Esophagus squamous epithelium (tissue), 5 donors: ENCODE measurements at regions not wholly inside any gene's neighbourhood (a gene's known extent, or its start where the extent isn't known, plus 50 kb on each side); places are given as distances from the start of the nearest gene placed in this dataset.

ENCODE experiments used
- DNase-seq: peaks from one replicate; lab custom pipeline; 2025; lab: John Stamatoyannopoulos, UW
- H3K27ac ChIP-seq, 4 donors: fragments of 200-600 bp; sonication (generic); one replicate each; pipeline ENCODE4 v1.5.1; 2016 to 2019; ENCODE audit warnings: mild to moderate bottlenecking in 1 of 4
- H3K27me3 ChIP-seq, 4 donors: fragments of 200-600 bp; sonication (generic); 1 replicate in 3 of 4; 2 replicates in 1 of 4; pipeline versions ENCODE4 v1.5.1 to v1.6.0; 2017 to 2021; ENCODE audit warnings: antibody characterized with exemption in 1 of 4
- H3K36me3 ChIP-seq, 3 donors: fragments of 200-600 bp; sonication (generic); one replicate each; pipeline ENCODE4 v1.5.1; 2016 to 2019
- H3K4me1 ChIP-seq, 3 donors: fragments of 200-600 bp; sonication (generic); one replicate each; pipeline ENCODE4 v1.5.1; 2017 to 2019
- H3K4me3 ChIP-seq, 4 donors: fragments of 200-600 bp; sonication (generic); 1 replicate in 3 of 4; 2 replicates in 1 of 4; pipeline ENCODE4 v1.5.1; 2016 to 2019; ENCODE audit warnings: mild to moderate bottlenecking in 2 of 4, moderate library complexity in 1 of 4
- H3K9me3 ChIP-seq, 3 donors: fragments of 200-600 bp; sonication (generic); one replicate each; pipeline ENCODE4 v1.5.1; 2016 to 2019
- POLR2A ChIP-seq, 4 donors: fragments of 450-650 bp; IDR thresholded peaks; one replicate each; pipeline ENCODE4 v1.6.1; 2017; ENCODE audit warnings: antibody characterized with exemption in 4 of 4, mild to moderate bottlenecking in 4 of 4, moderate library complexity in 3 of 4
- WGBS, 2 donors: methylation state at CpG; one replicate each; pipeline ENCODE4 v1.1.5; 2018; 5-methylcytosine and 5-hydroxymethylcytosine counted together
- intact Hi-C: fragments of 100-400 bp; cut with DNase I; formaldehyde crosslinking; loops from one replicate; pipeline ENCODE4 v1.15.0; 2022
- TF ChIP-seq, protein P1 (sequence below), 6 experiments: fragments of 450-650 bp in 4 of 6; fragments of 200-600 bp in 2 of 6; sonication (generic) in 2 of 6; IDR thresholded peaks; one replicate each; pipeline ENCODE4 v1.5.1; 2016 to 2019; ENCODE audit warnings: antibody characterized with exemption in 6 of 6, mild to moderate bottlenecking in 4 of 6, moderate library complexity in 4 of 6
- donor health status: DM: yes; HTN: yes; CAD: no.

DNA sequence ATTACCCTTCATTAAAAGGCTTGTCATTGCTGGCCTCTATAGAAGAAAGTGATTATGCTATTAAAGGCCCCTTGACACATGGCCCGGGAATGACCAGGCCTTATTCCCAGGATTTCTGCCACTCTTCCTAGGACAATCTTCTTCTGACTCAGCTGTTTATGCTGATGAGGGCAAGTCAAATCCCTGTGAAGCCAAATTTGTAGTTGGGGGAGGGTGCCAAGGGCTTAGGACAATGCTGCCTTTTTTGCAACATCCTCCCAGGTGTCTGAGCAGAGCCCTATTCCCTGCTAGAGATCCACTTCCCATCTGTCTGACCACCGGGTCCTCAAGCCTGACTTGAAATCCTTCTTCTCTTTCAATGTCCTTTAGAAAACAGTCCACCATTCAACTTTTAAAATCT, 230.7 kb upstream of the SRRM4 start:
- 57 to 74% methylated on average over 2 of the region's 2 CpGs for WGBS, 2 donors
- Histone ChIP-seq H3K9me3 (no peaks in the 10 kb centered on the region), H3K36me3 (no peaks in the 10 kb centered on the region), H3K27ac (no peak overlapping the region), H3K27me3 (no peaks in the 10 kb centered on the region), H3K4me1 (no peaks in the 10 kb centered on the region), H3K4me3 (no peak overlapping the region)
- intact Hi-C loops, result no loop called here
- no peak for DNase-seq
- TF ChIP-seq, protein P1, sequence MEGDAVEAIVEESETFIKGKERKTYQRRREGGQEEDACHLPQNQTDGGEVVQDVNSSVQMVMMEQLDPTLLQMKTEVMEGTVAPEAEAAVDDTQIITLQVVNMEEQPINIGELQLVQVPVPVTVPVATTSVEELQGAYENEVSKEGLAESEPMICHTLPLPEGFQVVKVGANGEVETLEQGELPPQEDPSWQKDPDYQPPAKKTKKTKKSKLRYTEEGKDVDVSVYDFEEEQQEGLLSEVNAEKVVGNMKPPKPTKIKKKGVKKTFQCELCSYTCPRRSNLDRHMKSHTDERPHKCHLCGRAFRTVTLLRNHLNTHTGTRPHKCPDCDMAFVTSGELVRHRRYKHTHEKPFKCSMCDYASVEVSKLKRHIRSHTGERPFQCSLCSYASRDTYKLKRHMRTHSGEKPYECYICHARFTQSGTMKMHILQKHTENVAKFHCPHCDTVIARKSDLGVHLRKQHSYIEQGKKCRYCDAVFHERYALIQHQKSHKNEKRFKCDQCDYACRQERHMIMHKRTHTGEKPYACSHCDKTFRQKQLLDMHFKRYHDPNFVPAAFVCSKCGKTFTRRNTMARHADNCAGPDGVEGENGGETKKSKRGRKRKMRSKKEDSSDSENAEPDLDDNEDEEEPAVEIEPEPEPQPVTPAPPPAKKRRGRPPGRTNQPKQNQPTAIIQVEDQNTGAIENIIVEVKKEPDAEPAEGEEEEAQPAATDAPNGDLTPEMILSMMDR (IDR thresholded peaks at IDR 0.05), result no peak
- TF ChIP-seq POLR2A (IDR thresholded peaks at IDR 0.05), result no peak

DNA sequence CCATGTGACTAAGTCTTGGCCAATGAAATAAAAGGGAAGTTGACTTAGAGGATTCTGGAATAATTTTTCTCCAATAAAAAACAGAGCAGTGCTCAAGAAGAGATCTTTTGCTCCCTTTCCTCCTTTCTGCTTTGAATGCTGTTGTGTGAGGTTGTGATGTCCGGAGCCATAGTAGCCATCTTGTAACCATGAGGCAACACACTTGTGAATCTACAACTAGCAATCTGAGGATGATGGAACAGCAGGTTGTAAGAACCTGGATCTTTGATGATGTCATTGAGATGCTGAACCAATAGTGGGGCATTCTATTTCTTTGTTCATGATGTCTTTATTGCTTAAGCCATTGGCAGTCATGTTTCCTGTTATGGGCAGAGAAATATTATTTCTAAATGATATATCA, 230.0 kb upstream of the SRRM4 start:
- no peak overlapping the region for H3K27ac ChIP-seq
- no peaks in the 10 kb centered on the region for H3K36me3 ChIP-seq
- H3K4me1 ChIP-seq, result no peaks in the 10 kb centered on the region
- no peaks in the 10 kb centered on the region for H3K27me3 ChIP-seq
- 70 to 91% methylated on average over 1 of the region's 1 CpG for WGBS, 2 donors
- TF ChIP-seq POLR2A (IDR thresholded peaks at IDR 0.05), result no peak
- TF ChIP-seq, protein P1 (IDR thresholded peaks at IDR 0.05), result no peak
- DNase-seq, result no peak
- H3K9me3 ChIP-seq, result no peaks in the 10 kb centered on the region
- intact Hi-C loops, result no loop called here
- H3K4me3 ChIP-seq, result no peak overlapping the region

DNA sequence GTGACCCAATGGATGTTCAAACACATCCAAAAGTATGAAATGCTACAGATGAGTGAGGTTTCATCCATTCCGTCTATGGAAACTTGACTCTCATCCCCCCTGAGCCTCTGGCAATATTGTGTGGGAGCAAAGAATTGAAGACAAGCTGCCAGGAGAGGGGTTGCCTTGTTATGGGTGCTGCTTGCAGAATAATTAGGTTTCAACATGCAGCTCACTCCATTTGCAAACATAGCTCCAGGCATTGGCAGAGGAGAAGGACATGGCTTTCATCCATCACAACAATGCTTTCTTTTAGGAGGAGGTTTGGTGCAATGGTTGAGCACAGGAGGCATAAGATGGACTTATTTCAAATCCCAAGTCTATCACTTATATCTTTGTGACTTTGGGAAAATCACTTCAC, 220.7 kb upstream of the SRRM4 start:
- no peak overlapping the region for H3K27ac ChIP-seq
- no peaks in the 10 kb centered on the region for H3K9me3 ChIP-seq
- H3K4me1 ChIP-seq, result no peaks in the 10 kb centered on the region
- TF ChIP-seq, protein P1 (IDR thresholded peaks at IDR 0.05), result no peak
- no peak for TF ChIP-seq POLR2A (IDR thresholded peaks at IDR 0.05)
- no peak for DNase-seq
- no peak overlapping the region for H3K4me3 ChIP-seq
- no peaks in the 10 kb centered on the region for H3K36me3 ChIP-seq
- intact Hi-C loops, result no loop called here
- no peaks in the 10 kb centered on the region for H3K27me3 ChIP-seq
- WGBS, 2 donors, result 33 to 50% methylated on average over 1 of the region's 1 CpG

DNA sequence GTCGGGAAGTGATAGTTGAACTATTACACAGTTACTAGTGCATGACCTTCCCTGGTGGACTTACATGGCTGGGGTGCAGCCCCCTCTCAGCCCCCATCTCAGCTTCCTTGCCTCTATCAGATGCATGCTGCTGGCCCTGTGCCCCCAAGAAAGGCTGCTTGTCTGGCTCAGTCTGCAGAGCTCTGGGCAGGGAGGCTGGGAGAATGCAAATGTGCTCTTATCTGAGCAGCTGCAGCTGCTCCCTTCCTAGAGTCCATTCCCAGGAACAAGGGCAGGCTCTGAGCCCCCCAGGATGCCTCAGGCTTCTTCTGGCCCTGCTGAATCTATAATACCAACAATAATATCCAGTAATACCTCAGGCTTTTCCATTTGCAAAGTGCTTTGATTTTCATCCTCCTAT, 218.1 kb upstream of the SRRM4 start:
- WGBS, 2 donors, result 55 to 89% methylated on average over 1 of the region's 1 CpG

DNA sequence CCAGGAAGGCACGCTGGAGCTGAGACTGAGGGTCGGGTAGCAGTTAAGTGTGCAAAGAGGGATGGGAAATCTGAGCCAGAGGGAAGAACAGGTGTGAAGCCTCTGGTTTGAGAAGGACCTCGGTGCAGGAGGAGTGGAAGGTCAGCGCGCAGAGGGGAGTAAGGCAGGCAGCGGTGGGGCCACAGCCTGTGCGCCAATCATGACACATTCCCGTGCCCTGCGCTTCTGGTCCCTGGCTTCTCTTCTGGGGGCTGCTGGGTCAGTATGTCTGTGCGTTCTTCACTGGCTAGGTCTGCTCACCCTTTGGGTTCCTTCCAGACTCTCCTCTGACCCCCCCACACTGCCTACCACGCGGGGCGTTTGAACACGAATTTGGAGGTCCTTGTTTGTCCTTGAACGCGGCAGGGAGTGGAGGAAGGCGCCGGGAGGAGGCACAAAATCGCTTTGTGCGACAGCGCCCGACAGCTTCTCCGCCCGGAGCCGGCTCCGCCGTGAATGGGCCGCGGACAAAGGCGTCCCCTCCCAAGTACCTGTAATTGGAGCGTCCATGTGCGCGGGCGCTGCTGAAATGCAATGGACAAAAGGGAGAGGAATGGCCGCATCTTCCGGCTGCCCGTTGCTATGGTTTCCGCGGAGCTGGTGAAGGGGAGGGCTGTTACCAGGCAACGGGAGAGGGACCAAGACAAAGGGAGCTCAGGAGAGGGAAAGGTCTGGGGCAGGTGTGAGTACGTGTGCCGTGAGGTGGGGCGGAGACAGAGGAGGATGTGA, 207.2 kb upstream of the SRRM4 start:
- TF ChIP-seq POLR2A (IDR thresholded peaks at IDR 0.05), result no peak
- TF ChIP-seq, protein P1 (IDR thresholded peaks at IDR 0.05), result no peak
- DNase-seq, result no peak
- no peak overlapping the region for H3K4me3 ChIP-seq
- no peaks in the 10 kb centered on the region for H3K9me3 ChIP-seq
- H3K4me1 ChIP-seq, result no peaks in the 10 kb centered on the region
- intact Hi-C loops, result no loop called here
- no peaks in the 10 kb centered on the region for H3K36me3 ChIP-seq
- 18 to 19% methylated on average over 18 to 33 of the region's 43 CpGs for WGBS, 2 donors
- peaks cover 0 to 32% (median 0%) of the 10 kb centered on the region in 4 donors for H3K27me3 ChIP-seq
- H3K27ac ChIP-seq, result no peak overlapping the region

More for the DNA sequence above, 218.1 kb upstream of the SRRM4 start:
- no peak for DNase-seq
- Histone ChIP-seq H3K27me3 (no peaks in the 10 kb centered on the region), H3K9me3 (no peaks in the 10 kb centered on the region), H3K4me3 (no peak overlapping the region), H3K36me3 (no peaks in the 10 kb centered on the region), H3K27ac (no peak overlapping the region), H3K4me1 (no peaks in the 10 kb centered on the region)
- intact Hi-C loops, result no loop called here
- TF ChIP-seq, protein P1 (IDR thresholded peaks at IDR 0.05), result no peak
- TF ChIP-seq POLR2A (IDR thresholded peaks at IDR 0.05), result no peak
